ENCODE measurements at regions not wholly inside any gene's neighbourhood (a gene's known extent, or its start where the extent isn't known, plus 50 kb on each side); places are given as distances from the start of the nearest gene placed in this dataset.
A peak's percentile ranks its signal among the peaks of the same experiment; 100 is the strongest.

DNA sequence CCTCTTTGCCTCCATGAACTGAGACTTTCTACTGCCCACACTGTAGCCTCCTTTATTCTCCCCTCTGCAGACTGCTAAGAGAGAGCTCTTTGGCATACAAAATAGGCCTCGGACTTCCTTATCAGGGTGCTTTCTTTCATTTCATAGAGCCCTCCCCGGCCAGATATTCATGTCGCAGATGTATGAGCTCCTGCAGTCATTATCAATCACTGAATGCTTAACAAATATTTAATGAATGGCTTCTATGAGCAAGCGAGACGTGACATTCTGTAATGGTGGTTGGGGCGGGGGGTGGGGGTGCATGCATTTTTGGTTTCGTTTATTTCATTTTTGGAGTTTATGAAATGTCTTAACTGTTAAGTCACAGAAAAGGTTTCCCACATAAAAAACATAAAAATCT lies 344.8 kb upstream of the KAZN start:
- H3K9me3 ChIP-seq (replicated peaks in 1 of 3) = no peaks in the 10 kb centered on the region
- no peak for TF ChIP-seq POLR2A (IDR thresholded peaks at IDR 0.05)
- TF ChIP-seq CTCF (IDR thresholded peaks at IDR 0.05) = no peak
- 73 to 79% (median 77%) methylated on average over 7 of the region's 7 CpGs for WGBS, 4 donors
- H3K36me3 ChIP-seq (replicated peaks in 1 of 2) = no peaks in the 10 kb centered on the region
- H3K27me3 ChIP-seq = no peaks in the 10 kb centered on the region
- intact Hi-C loops (cut with DNase I) = no loop called here
- H3K4me3 ChIP-seq = no peak overlapping the region
- no peak for DNase-seq
- no peak overlapping the region for H3K27ac ChIP-seq
- H3K4me1 ChIP-seq (replicated peaks in 1 of 2) = no peaks in the 10 kb centered on the region

- Histone ChIP-seq H3K9me3 (replicated peaks in 1 of 3) (no peaks in the 10 kb centered on the region), H3K4me1 (replicated peaks in 1 of 2) (no peaks in the 10 kb centered on the region), H3K27me3 (no peaks in the 10 kb centered on the region), H3K27ac (peak overlapping the region in 1 of 5 donors; percentile 34), H3K36me3 (replicated peaks in 1 of 2) (no peaks in the 10 kb centered on the region), H3K4me3 (no peak overlapping the region)
- no peak for DNase-seq
- 22 to 37% (median 33%) methylated on average over 6 of the region's 6 CpGs for WGBS, 4 donors
- intact Hi-C loops (cut with DNase I) = no loop called here
- no peak for TF ChIP-seq CTCF (IDR thresholded peaks at IDR 0.05)
- TF ChIP-seq POLR2A (IDR thresholded peaks at IDR 0.05) = no peak
Observed at GRCh38 chr1:14254251-14254650, 344.2 kb upstream of the KAZN start.

GRCh38 chr1:14255233-14255632 lies 343.3 kb upstream of the KAZN start:
- Histone ChIP-seq H3K4me3 (no peak overlapping the region), H3K27ac (no peak overlapping the region), H3K9me3 (replicated peaks in 1 of 3) (no peaks in the 10 kb centered on the region), H3K36me3 (replicated peaks in 1 of 2) (no peaks in the 10 kb centered on the region), H3K27me3 (no peaks in the 10 kb centered on the region), H3K4me1 (replicated peaks in 1 of 2) (no peaks in the 10 kb centered on the region)
- intact Hi-C loops (cut with DNase I) = no loop called here
- WGBS, 4 donors = 84 to 91% (median 86%) methylated on average over 3 of the region's 3 CpGs
- no peak for DNase-seq
- TF ChIP-seq POLR2A (IDR thresholded peaks at IDR 0.05) (no peak), CTCF (IDR thresholded peaks at IDR 0.05) (no peak)

DNA sequence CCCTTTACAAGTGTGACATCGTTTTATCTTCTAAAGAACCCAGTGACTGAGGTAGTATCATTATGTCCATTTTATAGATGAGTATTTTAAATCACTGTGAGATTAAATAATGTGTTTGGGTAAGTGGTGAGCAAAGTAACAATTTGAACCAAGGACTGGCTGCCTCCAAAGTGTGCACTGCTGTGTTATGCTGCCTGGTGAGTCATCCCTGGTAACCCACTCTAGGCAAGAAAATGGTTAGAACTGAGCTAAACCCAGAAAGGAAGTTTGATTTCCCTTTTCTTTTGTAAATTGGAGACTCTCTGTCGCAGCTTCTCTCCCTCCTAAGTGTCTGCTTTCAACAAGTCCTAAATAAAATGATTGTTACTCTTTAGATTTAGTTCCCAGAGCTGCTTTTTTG lies 342.8 kb upstream of the KAZN start:
- no peaks in the 10 kb centered on the region for H3K36me3 ChIP-seq (replicated peaks in 1 of 2)
- no peaks in the 10 kb centered on the region for H3K27me3 ChIP-seq
- 55 to 66% (median 64%) methylated on average over 2 of the region's 2 CpGs for WGBS, 4 donors
- intact Hi-C loops (cut with DNase I) = no loop called here
- no peaks in the 10 kb centered on the region for H3K4me1 ChIP-seq (replicated peaks in 1 of 2)
- TF ChIP-seq CTCF (IDR thresholded peaks at IDR 0.05) = no peak
- TF ChIP-seq POLR2A (IDR thresholded peaks at IDR 0.05) = no peak
- no peak overlapping the region for H3K4me3 ChIP-seq
- DNase-seq = no peak
- H3K27ac ChIP-seq = no peak overlapping the region
- no peaks in the 10 kb centered on the region for H3K9me3 ChIP-seq (replicated peaks in 1 of 3)
